ENCODE measurements at regions not wholly inside any gene's neighbourhood (a gene's known extent, or its start where the extent isn't known, plus 50 kb on each side); places are given as distances from the start of the nearest gene placed in this dataset.

- TF ChIP-seq POLR2A (IDR thresholded peaks at IDR 0.05) (no peak), CTCF (IDR thresholded peaks at IDR 0.05 in 8 of 11, conservative IDR thresholded peaks at IDR 0.05 in 3 of 11) (no peak)
These were observed 378.9 kb downstream of the DLEU7 start for GRCh38 chr13:50464349-50465251.
